ENCODE measurements at regions not wholly inside any gene's neighbourhood (a gene's known extent, or its start where the extent isn't known, plus 50 kb on each side); places are given as distances from the start of the nearest gene placed in this dataset.
"Not testable (repeated sequence)": the region's sequence is repeated elsewhere in the genome, so short reads cannot be mapped to it uniquely, and the experiment has no call there.

DNA sequence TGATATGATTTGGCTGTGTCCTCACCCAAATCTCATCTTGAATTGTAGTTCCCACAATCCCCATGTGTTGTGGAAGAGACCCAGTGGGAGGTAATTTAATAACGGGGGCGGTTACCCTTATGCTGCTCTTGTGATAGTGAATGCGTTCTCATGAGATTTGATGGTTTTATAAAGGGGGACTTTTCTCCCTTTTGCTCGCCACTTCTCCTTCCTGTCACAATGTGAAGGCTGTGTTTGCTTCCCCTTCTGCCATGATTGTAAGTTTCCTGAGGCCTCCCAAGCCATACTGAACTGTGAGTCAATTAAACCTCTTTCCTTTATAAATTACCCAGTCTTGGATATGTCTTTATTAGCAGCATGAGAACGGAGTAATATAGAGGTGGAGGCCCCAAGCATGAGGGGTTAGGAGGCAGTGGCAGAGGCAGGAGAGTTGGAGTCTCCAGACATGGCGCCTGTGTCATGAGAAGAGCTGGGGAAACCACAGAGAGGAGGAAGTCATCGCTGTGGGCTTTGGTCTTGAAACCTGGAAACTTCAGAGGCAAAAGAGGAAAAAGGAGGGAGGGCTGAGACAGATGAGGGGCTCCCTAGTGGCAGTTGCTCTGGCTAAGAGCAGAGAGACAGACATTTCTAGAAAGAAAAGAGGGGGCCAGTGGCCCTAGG, 107.8 kb upstream of the VEPH1 start:
- intact Hi-C loops (cut with DNase I), result loop anchor here in 1 of 2 donors (10.0 kb wide), 2 partner anchors 824 to 924 kb away; no protein-coding TSS in a partner anchor
- ATAC-seq (no peak), DNase-seq (no peak)

DNA sequence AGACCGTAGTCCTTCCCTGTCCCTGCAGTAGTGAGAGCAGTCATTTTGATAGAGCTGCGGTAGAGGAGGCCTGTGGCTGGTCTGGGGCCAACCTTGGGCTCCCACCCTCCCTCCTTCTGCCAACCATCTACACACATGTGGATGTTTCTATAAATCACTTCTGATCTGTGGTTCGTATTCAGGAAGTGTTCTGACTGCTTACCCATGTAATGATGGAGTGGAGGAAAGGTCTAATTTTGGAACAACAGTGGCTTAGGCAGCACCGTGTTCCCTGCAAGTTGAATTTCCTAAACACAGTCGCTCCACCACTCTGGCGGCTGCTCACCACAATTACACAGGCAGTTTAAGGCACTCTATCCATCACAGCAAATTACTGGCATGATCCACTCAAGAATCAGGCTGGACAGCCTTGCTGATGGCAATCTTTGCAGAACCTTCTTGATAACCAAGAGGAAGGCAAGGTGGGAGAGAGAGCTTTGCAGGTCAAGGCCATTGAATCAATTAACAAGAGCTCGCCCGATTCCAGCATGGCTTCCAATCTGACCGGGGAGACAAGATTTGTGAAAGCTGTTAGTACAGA, 104.7 kb upstream of the VEPH1 start:
- DNase-seq (no peak), ATAC-seq (no peak)
- intact Hi-C loops (cut with DNase I), result loop anchor here in 1 of 2 donors (5.0 kb wide), 1 partner anchor 924 kb away; no protein-coding TSS in a partner anchor

DNA sequence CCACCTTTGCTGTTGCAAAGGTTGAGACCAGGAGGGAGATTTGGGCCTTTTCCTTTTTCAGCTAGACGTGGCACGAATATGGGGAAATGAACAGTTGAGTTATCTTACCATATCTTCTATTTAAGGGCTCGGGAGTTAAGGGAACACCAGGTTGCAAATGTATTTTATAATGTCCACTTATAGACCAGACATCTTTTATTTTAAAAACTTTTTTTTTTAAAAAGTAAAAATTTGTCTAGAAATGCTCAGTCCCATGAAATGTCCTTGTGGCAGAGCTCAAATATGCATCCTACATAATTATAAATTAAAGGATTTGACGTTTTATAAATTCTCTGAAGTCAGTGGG, 103.6 kb upstream of the VEPH1 start:
- DNase-seq (no peak), ATAC-seq (no peak)
- intact Hi-C loops (cut with DNase I), result loop anchor here in 1 of 2 donors (5.0 kb wide), 1 partner anchor 925 kb away; no protein-coding TSS in a partner anchor

DNA sequence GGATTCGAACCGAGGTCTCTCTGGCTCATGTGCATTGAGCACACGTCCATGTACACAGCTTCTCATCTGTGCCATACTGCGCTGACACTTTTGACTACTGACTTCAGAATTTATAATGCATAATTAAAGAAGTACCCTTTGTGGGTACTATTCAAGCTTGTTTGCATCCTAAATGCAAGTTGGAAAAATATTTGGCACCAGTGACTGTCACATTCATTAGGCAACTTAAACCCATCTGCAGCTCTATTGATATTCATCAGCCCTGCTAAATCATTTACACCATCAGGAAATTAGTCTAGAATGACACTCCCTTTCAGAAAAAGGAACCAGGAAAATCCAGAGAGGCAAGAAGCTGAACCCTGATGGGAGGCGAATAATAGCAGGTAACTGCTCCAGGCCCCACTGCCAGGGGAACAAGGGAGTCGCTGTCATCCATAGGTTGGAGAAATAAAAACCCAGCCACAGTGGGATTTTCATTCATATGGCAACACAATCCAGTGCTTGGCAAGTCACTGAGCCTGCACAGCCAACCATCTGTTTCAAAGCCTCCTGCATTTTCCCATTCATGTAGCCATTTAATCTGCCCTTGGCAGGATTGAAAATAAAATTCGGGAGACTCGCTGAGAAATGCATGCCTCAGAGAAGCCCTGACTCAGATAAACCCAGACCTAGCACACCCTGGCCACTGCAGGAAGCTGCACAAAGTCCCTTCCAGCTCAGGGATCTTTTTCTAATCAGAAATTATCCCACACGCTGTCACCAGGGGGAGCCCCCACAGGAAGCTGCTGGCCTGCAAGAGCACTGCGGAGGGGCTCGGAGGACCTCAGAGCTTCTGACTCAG, 103.0 kb upstream of the VEPH1 start:
- DNase-seq (peak; percentile 58), ATAC-seq (peak; percentile 72 to 87)
- intact Hi-C loops (cut with DNase I), result loop anchor here in 1 of 2 donors (5.0 kb wide), 1 partner anchor 926 kb away; no protein-coding TSS in a partner anchor

DNA sequence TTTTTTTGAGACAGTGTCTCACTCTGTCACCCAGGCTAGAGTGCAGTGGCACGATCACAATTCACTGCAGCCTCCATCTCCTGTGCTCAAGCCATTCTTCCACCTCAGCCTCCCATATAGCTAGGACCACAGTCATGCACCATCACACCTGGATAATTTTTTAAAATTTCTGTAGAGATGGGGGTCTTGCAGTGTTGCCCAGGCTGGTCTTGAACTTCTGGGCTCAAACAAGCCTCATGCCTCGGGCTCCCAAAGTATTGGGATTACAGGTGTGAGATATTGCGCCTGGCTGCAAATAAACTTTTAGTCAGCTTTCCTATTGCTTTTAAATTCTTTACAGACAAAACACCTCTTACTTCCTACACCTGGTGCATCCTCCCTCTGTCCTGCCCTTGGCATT, 102.1 kb upstream of the VEPH1 start:
- ATAC-seq, result no peak
- no peak for DNase-seq
- intact Hi-C loops (cut with DNase I), result loop anchor here in 1 of 2 donors (5.0 kb wide), 1 partner anchor 927 kb away; no protein-coding TSS in a partner anchor

DNA sequence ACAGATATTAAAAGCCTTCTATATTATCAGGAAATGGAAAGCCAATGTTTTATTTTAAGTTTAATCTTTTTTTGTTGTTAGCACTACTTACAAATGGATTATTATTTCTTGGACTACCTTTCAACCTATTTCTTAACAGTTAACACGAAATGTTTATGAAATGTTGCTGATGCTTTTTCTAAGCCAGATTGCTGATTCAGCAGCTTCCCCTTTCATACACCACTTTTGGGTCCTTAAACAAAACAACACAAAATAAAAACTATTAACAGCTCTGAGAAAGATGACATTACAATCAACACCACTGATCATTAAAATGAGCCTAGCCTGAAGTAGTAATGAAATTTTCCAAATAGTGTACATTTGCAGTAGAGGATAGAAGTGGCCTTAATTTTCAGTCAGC, 99.2 kb upstream of the VEPH1 start:
- DNase-seq (no peak), ATAC-seq (no peak)
- intact Hi-C loops (cut with DNase I), result no loop called here

DNA sequence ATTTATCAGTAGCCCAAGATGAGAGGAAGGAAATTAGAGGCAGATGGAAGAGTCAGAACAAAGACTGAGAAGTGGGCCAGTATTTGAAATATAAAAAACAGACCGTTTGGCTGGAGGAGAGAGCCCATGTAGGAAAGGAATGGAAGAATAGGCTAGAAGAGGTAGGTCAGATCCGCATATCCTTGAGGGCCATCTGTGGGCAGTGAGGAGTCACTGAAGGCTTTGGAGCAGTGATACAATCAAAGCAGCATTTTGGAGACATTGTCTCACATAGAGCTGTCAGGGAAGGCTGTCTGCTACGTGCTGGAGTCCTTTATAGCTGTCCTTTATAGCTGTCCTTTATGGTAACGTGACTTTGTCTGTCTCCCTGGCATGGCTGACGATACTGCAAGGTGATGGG, 92.0 kb upstream of the VEPH1 start:
- DNase-seq, result no peak
- no peak for ATAC-seq
- intact Hi-C loops (cut with DNase I), result no loop called here

DNA sequence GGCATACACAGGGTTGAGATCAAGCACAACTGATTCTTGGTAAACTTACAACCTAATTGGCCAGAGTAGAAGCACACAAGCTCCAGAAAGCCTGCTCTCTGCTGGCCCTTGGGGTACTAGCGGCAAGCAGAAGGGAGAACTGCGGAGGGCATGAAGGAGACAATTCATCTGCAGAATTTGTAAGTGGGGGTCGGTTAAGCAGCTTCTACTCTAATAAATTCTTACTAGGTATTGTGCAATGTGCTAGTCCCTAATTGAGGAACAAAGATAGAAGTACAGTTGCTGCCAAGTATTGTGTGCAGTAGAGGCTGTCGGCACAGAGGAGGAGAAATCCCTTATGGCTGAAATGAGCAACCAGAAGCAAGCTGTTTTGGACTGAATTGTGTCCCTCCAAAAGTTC, 91.2 kb upstream of the VEPH1 start:
- ATAC-seq (peak; percentile 53 to 86), DNase-seq (no peak)
- intact Hi-C loops (cut with DNase I), result no loop called here

DNA sequence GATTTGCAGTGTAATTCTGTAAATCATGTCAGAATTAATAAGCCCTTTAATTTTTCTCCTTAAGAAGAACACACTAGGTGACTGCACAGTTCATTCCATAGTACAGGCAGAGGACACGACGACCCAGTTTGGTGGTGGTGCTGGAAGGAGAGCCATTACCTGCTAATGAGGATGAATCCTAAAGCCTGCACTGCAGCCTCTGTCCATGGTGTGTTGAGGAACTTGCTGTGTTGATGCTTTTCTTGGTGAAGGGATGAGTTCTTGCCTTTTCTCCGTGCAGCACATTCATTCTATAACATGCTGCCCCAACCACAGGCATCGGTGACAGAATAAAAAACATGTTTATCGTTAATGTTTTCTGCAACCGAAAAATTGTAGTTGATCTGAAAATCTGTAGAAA, 89.6 kb upstream of the VEPH1 start:
- ATAC-seq (no peak), DNase-seq (no peak)
- intact Hi-C loops (cut with DNase I), result no loop called here

DNA sequence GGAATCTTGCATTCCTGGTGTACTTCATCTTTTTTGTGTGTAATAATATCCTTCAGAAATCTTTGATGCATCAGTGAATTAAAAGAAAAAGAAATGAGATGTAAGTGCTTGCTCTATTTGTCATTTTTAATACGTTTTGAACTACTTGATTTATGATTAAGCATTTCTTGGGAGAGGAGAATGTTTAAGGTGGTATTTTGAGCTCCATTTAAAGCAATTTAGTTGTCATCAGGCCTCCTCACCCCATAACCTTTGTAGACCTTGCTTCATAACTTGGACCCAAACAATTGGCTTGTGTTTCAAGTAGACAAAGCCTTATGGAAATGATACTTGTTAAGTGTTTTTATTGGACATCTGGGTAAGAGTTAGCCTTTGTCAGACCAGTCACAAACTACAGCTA, 87.1 kb upstream of the VEPH1 start:
- intact Hi-C loops (cut with DNase I), result no loop called here
- no peak for ATAC-seq
- no peak for DNase-seq

DNA sequence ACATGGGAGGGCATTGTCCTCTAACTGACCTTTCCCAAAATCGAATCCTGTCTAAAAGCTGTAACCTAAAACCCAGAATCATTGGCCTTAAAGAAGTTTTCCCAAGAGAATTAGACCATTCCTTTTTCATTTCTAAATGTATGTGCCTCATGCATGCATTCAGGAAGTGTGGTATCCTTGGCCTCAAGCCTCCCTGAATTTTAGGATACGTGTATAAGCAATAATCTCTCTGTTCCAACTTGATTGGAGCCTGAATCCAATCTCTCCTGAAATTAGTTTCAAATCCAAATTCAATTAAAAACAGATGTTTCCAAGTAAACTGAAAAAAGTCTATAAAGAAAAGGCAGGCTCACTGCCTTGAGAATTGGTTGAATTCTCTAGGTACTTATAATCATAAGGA, 86.0 kb upstream of the VEPH1 start:
- ATAC-seq, result no peak
- DNase-seq, result no peak

DNA sequence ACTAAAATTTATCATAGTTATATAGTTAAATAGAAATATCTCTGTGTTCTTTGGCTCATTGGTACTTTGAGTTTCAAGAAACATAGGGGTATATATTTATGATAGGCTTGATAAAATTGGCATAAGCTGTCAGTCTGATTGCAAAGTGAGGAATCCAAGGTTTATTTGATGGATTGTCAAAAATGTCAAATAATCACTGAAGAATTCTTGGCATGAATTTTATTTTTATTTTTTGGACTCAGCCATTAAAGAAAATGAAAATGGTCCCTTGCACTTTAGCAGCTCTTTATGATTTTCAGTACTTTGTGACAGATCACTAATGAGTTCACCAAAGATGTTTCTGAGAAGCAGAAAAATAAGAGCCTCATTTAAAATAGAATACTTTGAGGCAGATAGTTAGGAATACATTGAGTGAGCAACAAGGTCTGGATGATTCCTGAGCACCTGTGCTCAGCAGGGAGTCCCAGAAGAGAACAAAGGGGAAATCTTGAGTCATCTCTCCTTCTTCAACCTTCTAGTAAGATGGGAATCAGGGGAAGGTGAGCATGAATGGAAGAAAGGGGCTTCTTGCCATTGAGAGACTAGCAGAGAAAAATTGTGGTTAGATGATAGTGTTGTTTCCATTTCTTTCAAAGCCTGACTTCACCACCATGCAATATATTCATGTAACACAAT, 85.3 kb upstream of the VEPH1 start:
- intact Hi-C loops (cut with DNase I), result no loop called here
- DNase-seq (no peak), ATAC-seq (no peak)

More for the DNA sequence above, 86.0 kb upstream of the VEPH1 start:
- intact Hi-C loops (cut with DNase I), result no loop called here

DNA sequence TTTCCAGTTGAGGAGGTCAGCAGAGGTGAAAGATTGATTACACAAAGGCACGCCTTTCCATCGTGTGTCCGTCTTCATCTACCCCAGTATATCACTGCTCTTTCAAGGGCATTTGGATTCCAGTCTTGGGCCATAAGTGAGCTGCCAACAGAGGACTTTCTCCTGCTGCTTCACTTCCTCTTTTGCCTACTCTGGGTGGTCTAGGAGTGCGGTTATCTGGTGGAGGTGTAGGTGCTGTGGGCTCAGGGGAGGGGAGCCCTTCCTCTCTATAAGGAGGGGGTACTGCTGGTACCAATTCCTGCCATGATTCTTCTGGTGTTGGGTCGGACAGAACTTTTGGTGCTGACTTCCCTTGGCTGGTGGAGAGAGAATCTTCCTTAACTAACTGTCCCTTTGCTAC, 83.1 kb upstream of the VEPH1 start:
- ATAC-seq, result no peak
- intact Hi-C loops (cut with DNase I), result no loop called here

DNA sequence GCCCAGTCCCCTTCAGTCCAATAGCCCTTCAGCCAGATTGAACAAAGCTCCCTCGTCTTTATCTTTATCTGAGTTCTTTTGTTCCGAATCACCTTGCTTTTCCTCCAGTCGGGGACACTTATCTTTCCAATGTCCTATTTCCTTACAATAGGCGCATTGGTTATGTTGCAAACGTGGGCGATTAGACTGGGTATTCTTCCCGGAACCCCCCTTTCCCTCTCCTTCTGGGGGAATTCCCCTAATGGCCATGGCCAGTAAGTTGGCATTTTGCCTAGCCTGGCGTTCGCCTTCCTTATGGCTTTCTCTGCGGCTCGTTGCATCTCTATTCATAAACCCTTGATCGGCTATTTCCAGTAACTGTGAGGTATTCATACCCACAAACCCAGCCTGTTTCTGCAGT, 82.2 kb upstream of the VEPH1 start:
- ATAC-seq, result no peak
- no peak for DNase-seq
- intact Hi-C loops (cut with DNase I), result no loop called here

More for the DNA sequence above, 83.1 kb upstream of the VEPH1 start:
- no peak for DNase-seq

DNA sequence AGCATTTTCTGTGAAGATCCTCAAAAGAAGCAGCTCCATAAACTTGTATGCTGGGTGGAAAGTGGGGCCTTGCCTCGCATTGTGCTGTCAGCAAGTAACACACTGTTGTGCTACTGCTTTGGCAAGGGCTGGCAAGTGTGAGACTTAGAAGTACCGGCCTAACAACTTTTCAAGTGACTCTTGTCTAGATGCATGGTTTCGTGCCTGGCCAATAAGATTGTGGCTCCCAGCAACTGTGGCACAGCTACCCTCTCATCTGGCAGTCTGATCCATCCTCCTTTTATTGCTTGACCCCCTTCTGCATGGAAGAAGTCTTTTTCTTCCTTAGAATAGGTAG, 79.4 kb upstream of the VEPH1 start:
- DNase-seq, result no peak
- ATAC-seq, result no peak
- intact Hi-C loops (cut with DNase I), result no loop called here

DNA sequence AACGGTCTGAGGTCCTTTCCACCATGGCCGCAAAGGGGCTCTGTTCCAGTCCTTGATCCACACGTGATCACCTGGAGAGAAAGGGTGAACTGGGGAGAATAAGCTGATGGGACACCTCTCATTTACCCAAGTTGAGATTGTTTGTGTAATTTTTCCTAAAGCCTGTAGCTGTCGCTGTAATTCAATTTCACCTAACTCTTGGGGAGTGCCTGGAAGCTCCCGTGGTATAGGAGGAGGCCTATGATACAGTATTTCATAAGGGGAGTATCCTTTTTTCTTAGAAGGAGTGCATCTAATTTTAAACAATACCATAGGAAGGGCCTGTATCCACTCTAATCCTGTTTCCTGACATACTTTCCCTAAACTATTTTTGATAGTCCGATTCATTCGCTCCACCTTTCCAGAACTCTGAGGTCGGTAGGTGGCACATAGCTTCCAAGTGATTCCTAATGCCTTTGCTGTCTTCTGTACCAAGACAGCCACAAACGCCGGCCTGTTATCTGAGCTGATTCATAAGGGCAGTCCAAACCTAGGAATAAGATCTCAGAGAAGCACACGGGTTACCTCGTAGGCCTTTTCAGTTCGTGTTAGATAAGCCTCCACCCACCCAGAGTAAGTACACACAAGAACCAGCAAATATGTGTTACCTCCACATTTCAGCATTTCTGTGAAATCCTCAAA, 78.9 kb upstream of the VEPH1 start:
- intact Hi-C loops (cut with DNase I); ATAC-seq; DNase-seq: not testable (repeated sequence)

DNA sequence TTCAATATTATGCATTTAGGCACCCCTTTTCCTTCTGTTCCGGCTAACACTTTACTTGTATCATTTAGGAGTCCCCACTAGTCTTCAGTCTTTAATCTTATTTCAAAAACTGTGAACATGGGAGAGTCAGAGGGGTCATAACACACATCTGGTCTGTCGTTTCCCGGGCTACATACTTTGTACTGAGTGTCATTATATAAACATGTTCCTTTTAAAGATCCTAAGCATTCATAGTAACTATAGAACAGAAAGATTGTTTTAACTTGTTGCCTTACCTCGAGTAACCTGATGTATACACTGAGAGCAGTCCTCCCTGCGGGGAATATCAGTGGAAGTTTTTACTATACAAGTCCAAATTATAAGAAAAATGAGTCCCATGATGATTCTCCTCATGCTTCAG, 78.2 kb upstream of the VEPH1 start:
- ATAC-seq, result no peak
- intact Hi-C loops (cut with DNase I), result no loop called here
- DNase-seq, result no peak

DNA sequence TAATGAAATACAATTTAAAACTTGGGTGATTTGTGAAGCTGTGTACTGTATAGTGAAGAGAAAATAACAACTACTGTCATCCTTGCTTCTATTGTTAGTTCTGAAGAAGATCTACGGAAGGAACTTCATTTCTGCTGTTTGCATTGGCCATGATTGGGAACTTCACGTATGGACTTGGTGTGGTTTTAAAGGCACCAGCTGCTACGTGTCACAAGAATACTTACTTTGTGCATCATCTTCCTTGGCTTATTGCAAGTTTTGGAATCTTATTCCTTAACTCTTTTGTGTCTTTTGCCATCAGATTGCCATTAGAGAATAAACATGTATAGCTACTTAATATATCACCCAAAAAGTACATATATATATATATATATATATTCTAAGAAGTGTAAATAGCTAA, 75.0 kb upstream of the VEPH1 start:
- DNase-seq (no peak), ATAC-seq (no peak)
- intact Hi-C loops (cut with DNase I), result no loop called here

DNA sequence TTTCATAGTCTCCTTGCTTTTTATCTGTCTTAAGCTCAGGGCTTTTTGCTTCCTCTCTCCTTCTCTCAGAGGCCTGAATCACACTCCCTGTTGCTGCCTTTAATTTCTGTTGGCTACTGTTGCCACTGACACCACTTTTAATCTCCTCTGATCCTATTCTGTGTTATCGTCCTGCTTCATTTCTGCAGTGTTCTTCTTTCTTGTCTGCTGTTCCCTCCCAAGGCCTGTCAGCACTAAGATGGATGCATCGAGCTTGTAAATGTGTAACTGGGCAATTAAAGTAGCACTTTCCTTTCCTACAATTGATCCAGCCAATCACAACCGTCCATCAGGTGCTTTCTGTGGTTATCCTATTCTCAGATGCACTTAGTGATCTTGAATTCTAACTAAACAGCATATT, 71.3 kb upstream of the VEPH1 start:
- intact Hi-C loops (cut with DNase I), result loop anchor here in 1 of 2 donors (5.0 kb wide), 1 partner anchor 42 kb away; no protein-coding TSS in a partner anchor
- ATAC-seq (peak in 1 of 2 donors; percentile 29), DNase-seq (no peak)
